ENCODE measurements at regions not wholly inside any gene's neighbourhood (a gene's known extent, or its start where the extent isn't known, plus 50 kb on each side); places are given as distances from the start of the nearest gene placed in this dataset.
"Not testable (repeated sequence)": the region's sequence is repeated elsewhere in the genome, so short reads cannot be mapped to it uniquely, and the experiment has no call there.

DNA sequence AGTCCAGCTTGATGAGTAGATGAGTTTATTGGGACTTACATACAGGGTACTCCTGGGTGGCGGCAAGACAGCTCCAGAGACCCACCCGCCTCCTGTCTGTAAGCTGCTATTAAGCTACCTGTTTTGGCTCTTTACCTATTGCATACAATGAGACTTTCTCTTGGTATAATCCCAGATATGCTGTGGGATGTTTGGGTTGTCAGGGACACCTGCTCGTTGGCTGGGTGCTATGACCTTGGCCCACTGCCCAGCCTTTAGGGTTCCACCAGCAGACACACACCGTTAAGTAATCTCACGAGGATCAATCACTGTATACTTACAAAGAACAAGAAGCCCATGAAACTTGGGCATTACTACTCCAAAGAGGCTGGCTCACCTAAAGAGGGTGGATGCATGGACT lies 116.4 kb downstream of the NPIPB5 start:
- no peak for DNase-seq

DNA sequence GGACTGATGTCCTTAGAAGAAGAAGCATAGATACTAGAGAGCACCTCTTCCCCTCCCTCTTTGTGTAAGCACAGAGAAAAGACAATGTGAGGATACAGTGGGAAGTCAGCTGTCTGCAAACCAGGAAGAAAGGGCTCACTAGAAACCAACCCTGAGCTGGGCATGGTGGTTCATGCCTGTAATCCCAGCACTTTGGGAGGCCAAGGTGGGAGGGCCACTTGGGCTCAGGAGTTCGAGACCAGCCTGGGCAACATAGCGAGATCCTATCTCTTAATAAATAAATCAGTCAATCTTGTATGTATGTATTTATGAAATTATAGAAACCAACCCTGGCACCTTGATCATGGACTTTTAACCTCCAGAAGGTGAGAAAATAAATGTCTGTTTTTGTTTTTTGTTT lies 118.3 kb downstream of the NPIPB5 start:
- DNase-seq, result no peak

GRCh38 chr16:22630242-22630641 lies 119.6 kb downstream of the NPIPB5 start:
- no peak for DNase-seq

- no peak for DNase-seq
Measured at GRCh38 chr16:22631264-22631663, 120.6 kb downstream of the NPIPB5 start.

- DNase-seq, result no peak
Measured at GRCh38 chr16:22632606-22633005, 121.9 kb downstream of the NPIPB5 start.

DNA sequence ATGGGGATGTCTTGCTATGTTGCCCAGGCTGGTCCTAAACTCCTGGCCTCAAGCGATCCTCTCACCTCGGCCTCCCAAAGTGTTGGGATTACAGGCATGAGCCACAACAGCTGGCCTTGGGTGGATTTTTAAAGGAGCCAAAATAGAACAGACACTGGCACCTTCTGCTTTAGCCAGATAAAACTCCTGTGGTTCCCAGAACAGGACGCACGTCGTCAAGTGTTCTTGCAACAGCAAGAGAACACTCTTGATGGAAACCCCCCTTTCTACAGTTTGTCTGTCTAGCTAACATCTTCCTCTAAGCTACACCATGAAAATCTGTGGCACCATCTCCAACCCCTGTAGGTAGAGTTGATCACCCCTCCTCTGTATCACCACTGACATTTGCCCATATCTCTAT lies 122.6 kb downstream of the NPIPB5 start:
- no peak for DNase-seq

DNA sequence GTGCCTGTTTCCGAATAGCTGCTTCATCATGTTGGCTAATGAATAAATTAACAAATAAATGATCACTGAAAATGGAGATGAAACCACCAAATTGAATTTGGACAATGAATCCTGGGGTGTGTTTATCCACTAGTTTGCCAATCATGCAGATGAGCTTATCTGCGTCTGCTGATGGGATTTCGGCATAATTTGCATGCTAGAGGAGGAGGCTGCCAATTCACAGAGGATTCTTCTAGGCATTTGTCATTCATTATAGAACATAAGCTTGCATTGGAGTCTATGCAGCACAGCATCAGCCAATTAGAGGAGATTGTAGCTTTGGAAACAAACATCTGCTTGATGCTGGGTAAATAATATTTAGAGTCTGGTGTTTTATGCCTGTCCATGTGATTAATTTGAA lies 123.1 kb downstream of the NPIPB5 start:
- DNase-seq, result no peak

DNA sequence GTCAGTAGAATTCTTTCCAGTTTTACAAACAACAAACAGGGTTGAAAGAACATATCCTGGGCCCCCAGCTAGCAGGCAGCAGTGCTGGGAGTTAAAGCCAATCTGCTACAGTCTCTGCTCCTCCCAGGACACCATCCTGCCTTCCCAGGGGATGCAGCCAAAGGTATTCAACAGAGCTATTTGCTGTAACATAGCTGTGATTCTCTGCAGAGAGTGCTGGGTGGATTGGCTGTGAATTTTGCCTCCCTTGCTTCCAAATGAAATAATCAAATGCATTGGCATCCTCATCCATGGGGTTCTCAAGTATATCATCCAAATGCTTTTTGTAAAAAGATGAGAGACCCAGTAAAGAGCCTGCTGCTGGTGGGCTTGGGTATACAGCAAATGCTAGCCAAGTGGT lies 124.3 kb downstream of the NPIPB5 start:
- DNase-seq, result no peak

DNA sequence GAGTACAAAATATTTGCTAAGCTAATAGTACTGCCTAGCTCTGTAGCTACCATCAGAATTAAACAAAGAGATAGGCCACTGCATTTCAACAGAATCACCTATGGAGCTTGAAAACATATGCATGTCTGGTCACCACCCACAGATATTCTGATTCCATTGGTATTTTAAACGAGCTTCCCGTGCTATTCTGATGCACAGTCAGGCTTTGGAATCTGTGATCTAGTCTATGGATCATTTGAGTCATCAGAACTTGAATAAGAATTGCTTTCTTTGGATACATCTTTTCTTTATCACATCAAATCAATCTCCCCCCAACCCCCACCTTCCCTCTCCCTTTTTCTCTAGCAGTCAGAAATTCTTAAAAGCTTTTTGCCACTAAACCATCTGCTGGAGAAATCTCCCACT lies 124.7 kb downstream of the NPIPB5 start:
- no peak for DNase-seq

GRCh38 chr16:22635801-22636200 lies 125.1 kb downstream of the NPIPB5 start:
- DNase-seq, result no peak

GRCh38 chr16:22638393-22639206 lies 127.9 kb downstream of the NPIPB5 start:
- no peak for DNase-seq

- no peak for DNase-seq
Measured at GRCh38 chr16:22641131-22641628, 130.5 kb downstream of the NPIPB5 start.

DNA sequence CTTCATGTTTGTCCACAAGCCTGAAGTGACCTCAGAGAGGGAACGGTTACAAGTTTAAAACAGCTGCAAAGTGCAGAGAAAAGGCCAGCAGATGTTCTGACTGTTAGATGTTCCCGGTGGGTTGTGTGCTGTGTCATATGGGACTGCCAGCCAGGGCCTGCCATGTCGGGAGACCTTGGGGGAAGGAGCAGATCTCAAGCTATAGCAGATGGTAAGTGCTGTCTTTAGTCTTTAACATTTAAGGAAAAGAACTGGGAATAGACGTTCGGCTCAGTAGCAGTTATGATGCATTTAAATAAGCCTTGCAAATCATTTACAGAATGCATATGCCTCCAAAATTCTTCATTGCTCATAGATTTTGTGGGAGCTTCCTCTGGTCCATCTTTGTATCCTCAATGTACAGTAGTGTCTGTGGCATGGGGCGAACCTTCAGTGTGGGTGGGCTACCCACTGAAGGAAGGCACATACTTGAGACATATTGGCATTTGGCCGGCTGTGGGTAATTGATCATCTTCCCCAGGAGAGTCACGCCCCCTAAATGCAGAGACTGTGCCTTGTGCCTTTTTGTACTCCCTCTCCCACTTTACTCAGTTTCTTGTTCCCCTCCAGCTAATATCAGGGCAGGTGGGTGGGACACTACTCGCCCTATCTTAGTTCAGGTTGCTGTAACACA lies 131.9 kb downstream of the NPIPB5 start:
- DNase-seq, result no peak

DNA sequence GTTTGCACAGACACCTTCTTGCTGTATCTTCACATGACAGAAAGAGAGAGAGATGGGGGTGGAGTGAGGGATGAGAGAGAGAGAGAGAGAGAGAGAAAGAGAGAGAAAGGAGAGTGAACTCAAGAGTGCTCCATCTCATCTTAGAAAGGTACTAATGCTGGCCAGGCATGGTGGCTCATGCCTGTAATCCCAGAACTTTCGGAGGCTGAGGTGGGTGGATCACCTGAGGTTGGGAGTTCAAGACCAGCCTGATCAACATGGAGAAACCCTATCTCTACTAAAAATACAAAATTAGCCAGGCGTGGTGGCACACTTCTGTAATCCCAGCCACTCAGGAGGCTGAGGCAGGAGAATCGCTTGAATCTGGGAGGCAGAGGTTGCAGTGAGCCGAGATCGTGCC lies 132.5 kb downstream of the NPIPB5 start:
- not testable (repeated sequence) for DNase-seq

- no peak for DNase-seq
Measured at GRCh38 chr16:22643886-22644285, 133.2 kb downstream of the NPIPB5 start.

- DNase-seq, result no peak
Measured at GRCh38 chr16:22645868-22646267, 135.2 kb downstream of the NPIPB5 start.

DNA sequence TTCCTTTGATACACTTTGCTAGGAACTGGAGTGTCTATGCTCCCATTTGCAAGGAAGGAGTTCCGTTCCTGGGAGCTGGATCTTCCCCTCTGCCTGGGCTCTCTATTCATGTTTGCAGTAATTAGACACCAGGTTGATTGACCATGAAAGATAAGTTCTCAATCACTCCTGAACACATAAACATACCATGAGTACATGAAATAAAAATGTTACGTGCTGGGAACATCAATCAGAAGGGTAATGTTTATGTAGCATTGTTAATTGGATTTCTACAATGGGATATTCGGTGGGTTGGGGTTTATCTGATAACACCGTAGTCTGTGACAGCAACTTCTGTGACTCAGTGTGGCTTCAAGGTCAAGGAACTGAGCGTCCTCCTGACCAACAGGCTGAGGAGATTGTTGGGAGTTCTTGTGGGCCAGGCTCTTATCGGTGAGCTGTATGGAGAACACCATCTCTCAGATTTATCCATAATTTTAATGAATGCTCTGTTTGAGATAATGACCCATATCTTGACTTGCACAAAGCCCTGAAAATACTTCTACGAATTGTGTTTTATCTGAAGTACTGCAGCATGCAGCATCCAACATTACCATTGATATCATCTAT lies 136.4 kb downstream of the NPIPB5 start:
- DNase-seq, result no peak

DNA sequence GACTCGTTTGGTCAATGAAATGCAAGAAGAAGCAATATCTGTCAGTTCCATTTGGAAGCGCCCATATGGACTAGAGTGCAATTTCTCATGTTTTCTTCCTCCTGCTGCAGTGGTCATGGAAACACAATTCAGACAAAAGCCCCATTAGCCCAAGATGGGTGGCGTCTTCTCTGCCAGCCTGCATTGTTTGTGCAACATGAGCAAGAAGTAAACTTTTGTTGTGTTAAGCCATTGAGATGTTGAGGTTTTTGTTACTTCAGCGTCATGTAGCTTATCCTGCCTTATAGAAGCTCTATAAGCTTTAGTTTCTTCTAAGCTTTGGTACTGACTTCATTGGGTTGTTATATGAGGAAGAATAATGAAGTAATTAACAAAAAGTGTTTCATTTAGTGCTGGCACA lies 137.4 kb downstream of the NPIPB5 start:
- DNase-seq, result no peak

- DNase-seq, result no peak
Measured at GRCh38 chr16:22648941-22649340, 138.2 kb downstream of the NPIPB5 start.

DNA sequence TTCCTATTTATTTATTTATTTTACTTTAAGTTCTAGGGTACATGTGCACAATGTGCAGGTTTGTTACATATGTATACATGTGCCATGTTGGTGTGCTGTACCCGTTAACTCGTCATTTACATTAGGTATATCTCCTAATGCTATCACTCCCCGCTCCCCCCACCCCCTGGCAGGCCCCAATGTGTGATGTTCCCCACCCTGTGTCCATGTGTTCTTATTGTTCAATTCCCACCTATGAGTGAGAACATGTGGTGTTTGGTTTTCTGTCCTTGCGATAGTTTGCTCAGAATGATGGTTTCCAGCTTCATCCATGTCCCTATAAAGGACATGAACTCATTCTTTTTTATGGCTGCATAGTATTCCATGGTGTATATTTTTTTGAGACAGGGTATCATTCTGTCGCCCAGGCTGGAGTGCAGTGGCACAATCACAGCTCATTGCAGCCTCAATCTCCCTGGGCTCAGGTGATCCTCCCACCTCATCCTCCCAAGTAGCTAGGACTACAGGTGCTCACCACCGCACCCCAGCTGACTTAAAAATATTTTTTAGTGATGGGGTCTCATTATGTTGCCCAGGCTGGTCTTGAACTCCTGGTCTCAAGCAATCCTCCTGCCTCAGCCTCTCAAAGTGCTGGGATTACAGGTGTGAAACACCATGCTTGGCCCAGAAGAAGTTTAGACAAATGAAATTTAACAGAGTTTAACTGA lies 140.6 kb downstream of the NPIPB5 start:
- DNase-seq, result not testable (repeated sequence)

DNA sequence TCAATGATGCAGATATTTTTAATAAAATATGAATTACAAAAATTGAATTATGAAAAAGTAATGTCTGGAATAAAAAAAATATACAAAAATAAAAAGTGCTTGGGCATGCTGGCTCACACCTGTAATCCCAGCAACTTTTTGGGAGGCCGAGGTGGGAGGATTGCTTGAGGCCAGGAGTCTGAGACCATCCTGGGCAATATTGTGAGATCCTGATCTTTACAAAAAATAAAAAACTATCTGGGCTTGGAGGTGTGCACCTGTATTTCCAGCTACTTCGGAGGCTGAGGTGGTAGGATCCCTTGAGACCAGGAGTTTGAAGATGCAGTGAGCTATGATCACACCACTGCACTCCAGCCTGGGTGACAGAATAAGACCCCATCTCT lies 141.8 kb downstream of the NPIPB5 start:
- no peak for DNase-seq

GRCh38 chr16:22653876-22654275 lies 143.2 kb downstream of the NPIPB5 start:
- no peak for DNase-seq

GRCh38 chr16:22656573-22656972 lies 145.9 kb downstream of the NPIPB5 start:
- DNase-seq, result not testable (repeated sequence)
